ENCODE measurements at regions not wholly inside any gene's neighbourhood (a gene's known extent, or its start where the extent isn't known, plus 50 kb on each side); places are given as distances from the start of the nearest gene placed in this dataset.

DNA sequence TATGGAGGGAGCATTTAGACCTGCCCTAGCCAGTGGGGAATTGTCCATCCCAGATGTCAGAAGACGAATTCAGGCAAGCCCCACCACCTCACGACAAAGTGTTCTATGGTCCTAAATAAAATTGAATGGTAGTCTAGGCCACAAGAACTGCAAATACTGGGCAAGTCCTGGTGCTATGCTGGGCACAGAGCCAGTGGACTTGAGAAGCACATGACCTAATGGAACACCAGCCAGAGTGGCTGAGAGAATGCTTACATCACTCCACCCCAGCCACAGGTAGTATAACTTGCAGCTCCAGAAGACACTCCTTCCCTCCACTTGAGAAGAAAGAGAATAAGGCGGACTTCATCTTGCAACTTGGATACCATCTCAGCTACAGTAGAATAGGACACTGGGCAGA is 567.3 kb upstream of the CXADR start:
- no peaks in the 10 kb centered on the region for H3K27me3 ChIP-seq (ENCODE audit: control insufficient read depth, insufficient read depth, low read length)
- no peak for DNase-seq (ENCODE audit: low read depth)
- no peaks in the 10 kb centered on the region for H3K36me3 ChIP-seq (ENCODE audit: control insufficient read depth, insufficient read depth, low read length)
- no peak overlapping the region for H3K4me3 ChIP-seq (ENCODE audit: low read depth, low read length)
- TF ChIP-seq, protein P1, sequence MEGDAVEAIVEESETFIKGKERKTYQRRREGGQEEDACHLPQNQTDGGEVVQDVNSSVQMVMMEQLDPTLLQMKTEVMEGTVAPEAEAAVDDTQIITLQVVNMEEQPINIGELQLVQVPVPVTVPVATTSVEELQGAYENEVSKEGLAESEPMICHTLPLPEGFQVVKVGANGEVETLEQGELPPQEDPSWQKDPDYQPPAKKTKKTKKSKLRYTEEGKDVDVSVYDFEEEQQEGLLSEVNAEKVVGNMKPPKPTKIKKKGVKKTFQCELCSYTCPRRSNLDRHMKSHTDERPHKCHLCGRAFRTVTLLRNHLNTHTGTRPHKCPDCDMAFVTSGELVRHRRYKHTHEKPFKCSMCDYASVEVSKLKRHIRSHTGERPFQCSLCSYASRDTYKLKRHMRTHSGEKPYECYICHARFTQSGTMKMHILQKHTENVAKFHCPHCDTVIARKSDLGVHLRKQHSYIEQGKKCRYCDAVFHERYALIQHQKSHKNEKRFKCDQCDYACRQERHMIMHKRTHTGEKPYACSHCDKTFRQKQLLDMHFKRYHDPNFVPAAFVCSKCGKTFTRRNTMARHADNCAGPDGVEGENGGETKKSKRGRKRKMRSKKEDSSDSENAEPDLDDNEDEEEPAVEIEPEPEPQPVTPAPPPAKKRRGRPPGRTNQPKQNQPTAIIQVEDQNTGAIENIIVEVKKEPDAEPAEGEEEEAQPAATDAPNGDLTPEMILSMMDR (IDR thresholded peaks at IDR 0.05; ENCODE audit: insufficient read depth, low read length, poor library complexity, severe bottlenecking): no peak

DNA sequence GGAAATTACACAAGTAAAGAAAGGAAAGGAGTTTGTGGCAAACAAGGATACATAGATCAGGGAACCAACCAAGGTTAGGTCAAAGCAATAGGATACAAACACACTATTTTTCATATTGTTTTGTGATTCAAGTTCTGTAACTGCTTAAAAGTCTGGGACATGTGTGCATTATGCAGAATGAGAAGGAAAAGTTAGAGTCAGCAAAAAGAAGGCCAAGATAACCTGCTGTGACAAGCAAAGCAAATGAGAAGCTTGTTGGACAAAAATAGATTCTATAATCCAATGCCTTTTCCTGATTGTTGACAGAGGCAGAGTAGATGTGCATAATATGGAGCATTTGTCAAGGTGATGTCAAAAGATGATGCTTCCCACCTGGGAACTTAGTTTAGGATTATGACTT is 556.0 kb upstream of the CXADR start:
- H3K27me3 ChIP-seq (ENCODE audit: control insufficient read depth, insufficient read depth, low read length): no peaks in the 10 kb centered on the region
- no peaks in the 10 kb centered on the region for H3K36me3 ChIP-seq (ENCODE audit: control insufficient read depth, insufficient read depth, low read length)
- TF ChIP-seq, protein P1 (IDR thresholded peaks at IDR 0.05; ENCODE audit: insufficient read depth, low read length, poor library complexity, severe bottlenecking): no peak
- H3K4me3 ChIP-seq (ENCODE audit: low read depth, low read length): no peak overlapping the region
- DNase-seq (ENCODE audit: low read depth): no peak

DNA sequence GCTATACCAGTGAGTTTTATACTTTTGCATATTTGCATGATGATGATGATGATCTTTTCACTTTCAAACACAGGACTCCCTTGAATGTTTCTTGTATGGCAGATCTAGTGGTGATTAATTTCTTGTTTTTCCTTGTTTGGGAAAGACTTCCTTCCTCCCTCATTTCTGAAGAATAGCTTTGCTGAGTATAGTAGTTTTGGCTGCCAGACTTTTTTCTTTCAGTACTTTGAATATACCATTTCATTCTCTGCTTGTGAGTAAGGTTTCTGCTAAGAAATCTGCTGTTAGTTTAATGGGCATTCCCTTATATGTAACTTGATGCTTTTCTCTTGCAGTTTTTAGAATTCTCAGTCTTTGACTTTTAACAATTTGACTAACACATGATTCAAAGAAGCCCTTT is 547.4 kb upstream of the CXADR start:
- TF ChIP-seq, protein P1 (IDR thresholded peaks at IDR 0.05; ENCODE audit: insufficient read depth, low read length, poor library complexity, severe bottlenecking): no peak
- DNase-seq (ENCODE audit: low read depth): no peak
- no peaks in the 10 kb centered on the region for H3K27me3 ChIP-seq (ENCODE audit: control insufficient read depth, insufficient read depth, low read length)
- no peaks in the 10 kb centered on the region for H3K36me3 ChIP-seq (ENCODE audit: control insufficient read depth, insufficient read depth, low read length)
- no peak overlapping the region for H3K4me3 ChIP-seq (ENCODE audit: low read depth, low read length)

DNA sequence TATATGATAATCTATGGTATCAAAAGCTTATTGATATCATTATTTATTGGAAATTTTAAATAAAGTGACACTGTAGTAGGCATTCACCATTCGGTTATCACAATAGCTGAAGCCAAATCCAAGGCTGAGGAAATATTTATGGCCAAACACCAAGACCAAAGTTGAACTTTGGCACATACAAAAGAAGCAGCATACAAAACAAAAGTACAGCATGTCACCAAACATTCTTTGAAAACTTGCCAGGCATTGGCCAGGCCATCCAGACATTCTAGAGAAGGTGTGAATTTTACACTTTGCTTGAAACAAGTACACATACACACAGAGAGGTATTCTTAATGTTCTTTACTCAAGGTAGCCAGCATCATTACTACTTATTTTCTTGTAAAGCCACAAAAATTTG is 544.4 kb upstream of the CXADR start:
- H3K27me3 ChIP-seq (ENCODE audit: control insufficient read depth, insufficient read depth, low read length): no peaks in the 10 kb centered on the region
- H3K4me3 ChIP-seq (ENCODE audit: low read depth, low read length): no peak overlapping the region
- H3K36me3 ChIP-seq (ENCODE audit: control insufficient read depth, insufficient read depth, low read length): no peaks in the 10 kb centered on the region
- TF ChIP-seq, protein P1 (IDR thresholded peaks at IDR 0.05; ENCODE audit: insufficient read depth, low read length, poor library complexity, severe bottlenecking): no peak
- no peak for DNase-seq (ENCODE audit: low read depth)

DNA sequence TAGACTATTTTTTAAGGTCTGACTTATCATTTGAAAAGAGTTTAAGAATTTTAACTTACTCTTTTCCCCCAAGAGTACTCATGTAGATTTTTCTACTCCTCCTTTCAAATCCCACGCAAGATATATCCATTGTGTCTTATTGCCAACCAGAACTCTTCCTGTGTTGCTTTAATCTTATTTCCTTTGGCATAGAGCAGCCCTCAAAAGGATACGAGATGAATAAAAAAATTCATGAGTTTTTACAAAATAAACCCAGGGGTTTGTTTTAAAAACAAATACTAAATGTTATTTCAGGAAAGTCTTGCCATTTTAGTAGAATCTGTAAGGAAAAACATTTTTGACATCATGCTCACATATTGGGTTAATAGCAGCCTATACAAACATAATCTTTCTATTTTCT is 543.2 kb upstream of the CXADR start:
- Histone ChIP-seq H3K36me3 (ENCODE audit: control insufficient read depth, insufficient read depth, low read length) (no peaks in the 10 kb centered on the region), H3K4me3 (ENCODE audit: low read depth, low read length) (no peak overlapping the region), H3K27me3 (ENCODE audit: control insufficient read depth, insufficient read depth, low read length) (no peaks in the 10 kb centered on the region)
- TF ChIP-seq, protein P1 (IDR thresholded peaks at IDR 0.05; ENCODE audit: insufficient read depth, low read length, poor library complexity, severe bottlenecking): no peak
- no peak for DNase-seq (ENCODE audit: low read depth)

DNA sequence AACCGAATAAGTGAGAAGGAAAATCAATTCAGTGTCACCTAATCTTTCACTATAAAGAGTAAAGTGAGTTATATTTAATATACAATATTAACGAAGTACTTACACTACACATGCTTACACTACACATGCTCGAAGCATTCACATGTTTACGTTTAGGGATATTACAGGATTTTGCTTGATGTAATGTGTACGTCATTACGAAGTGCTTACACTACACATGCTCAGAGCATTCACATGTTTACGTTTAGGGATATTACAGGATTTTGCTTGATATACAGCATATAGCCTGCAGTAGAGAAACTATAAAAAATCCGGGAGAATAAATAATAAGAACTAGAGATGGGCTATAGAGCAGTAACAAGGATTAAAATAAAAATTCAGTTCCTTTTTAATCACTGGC is 538.8 kb upstream of the CXADR start:
- Histone ChIP-seq H3K27me3 (ENCODE audit: control insufficient read depth, insufficient read depth, low read length) (no peaks in the 10 kb centered on the region), H3K4me3 (ENCODE audit: low read depth, low read length) (no peak overlapping the region), H3K36me3 (ENCODE audit: control insufficient read depth, insufficient read depth, low read length) (no peaks in the 10 kb centered on the region)
- TF ChIP-seq, protein P1 (IDR thresholded peaks at IDR 0.05; ENCODE audit: insufficient read depth, low read length, poor library complexity, severe bottlenecking): no peak
- no peak for DNase-seq (ENCODE audit: low read depth)
